ENCODE measurements at regions not wholly inside any gene's neighbourhood (a gene's known extent, or its start where the extent isn't known, plus 50 kb on each side); places are given as distances from the start of the nearest gene placed in this dataset.

GRCh38 chr1:239725933-239726332, 339.6 kb downstream of the CHRM3 start:
- TF ChIP-seq CTCF (IDR thresholded peaks at IDR 0.05; ENCODE audit: insufficient read depth, low read length, poor library complexity, severe bottlenecking) = no peak
- TF ChIP-seq EZH2phosphoT487 (conservative IDR thresholded peaks at IDR 0.05; ENCODE audit: low read length) = no peak
- H2AFZ ChIP-seq (ENCODE audit: low read depth, low read length, severe bottlenecking) = no peak overlapping the region
- no peak overlapping the region for H3K9ac ChIP-seq (ENCODE audit: low read length)
- H3K4me3 ChIP-seq (ENCODE audit: insufficient read depth, low read length, poor library complexity, severe bottlenecking) = no peak overlapping the region
- H3K9me2 ChIP-seq (replicated peaks; ENCODE audit: insufficient read depth, low read length) = no peaks in the 10 kb centered on the region
- H4K20me1 ChIP-seq (ENCODE audit: low read depth, low read length) = no peaks in the 10 kb centered on the region
- H3K4me2 ChIP-seq (ENCODE audit: low read depth, low read length, poor library complexity, severe bottlenecking) = no peak overlapping the region
- H3K27ac ChIP-seq (ENCODE audit: low read depth, low read length) = no peak overlapping the region
- H3K9me3 ChIP-seq (ENCODE audit: insufficient read depth, low read length) = no peaks in the 10 kb centered on the region
- no peaks in the 10 kb centered on the region for H3K36me3 ChIP-seq (ENCODE audit: low read length)
- no peaks in the 10 kb centered on the region for H3K27me3 ChIP-seq (ENCODE audit: low read length)
- H3F3A ChIP-seq (ENCODE audit: insufficient read depth) = no peaks in the 10 kb centered on the region
- no peaks in the 10 kb centered on the region for H3K79me2 ChIP-seq (ENCODE audit: insufficient read depth, low read length)

- Histone ChIP-seq H3F3A (ENCODE audit: insufficient read depth) (no peaks in the 10 kb centered on the region), H3K4me2 (ENCODE audit: low read depth, low read length, poor library complexity, severe bottlenecking) (no peak overlapping the region), H3K4me3 (ENCODE audit: insufficient read depth, low read length, poor library complexity, severe bottlenecking) (no peak overlapping the region), H3K36me3 (ENCODE audit: low read length) (no peaks in the 10 kb centered on the region), H3K27me3 (ENCODE audit: low read length) (no peaks in the 10 kb centered on the region), H3K27ac (ENCODE audit: low read depth, low read length) (no peak overlapping the region), H3K9me2 (replicated peaks; ENCODE audit: insufficient read depth, low read length) (no peaks in the 10 kb centered on the region), H3K79me2 (ENCODE audit: insufficient read depth, low read length) (no peaks in the 10 kb centered on the region), H3K9me3 (ENCODE audit: insufficient read depth, low read length) (no peaks in the 10 kb centered on the region), H4K20me1 (ENCODE audit: low read depth, low read length) (no peaks in the 10 kb centered on the region), H2AFZ (ENCODE audit: low read depth, low read length, severe bottlenecking) (no peak overlapping the region), H3K9ac (ENCODE audit: low read length) (no peak overlapping the region)
- TF ChIP-seq CTCF (IDR thresholded peaks at IDR 0.05; ENCODE audit: insufficient read depth, low read length, poor library complexity, severe bottlenecking) (no peak), EZH2phosphoT487 (conservative IDR thresholded peaks at IDR 0.05; ENCODE audit: low read length) (no peak)
Observed at GRCh38 chr1:239730378-239730777, 344.0 kb downstream of the CHRM3 start.

- H3F3A ChIP-seq (ENCODE audit: insufficient read depth) = no peaks in the 10 kb centered on the region
- TF ChIP-seq EZH2phosphoT487 (conservative IDR thresholded peaks at IDR 0.05; ENCODE audit: low read length) = no peak
- TF ChIP-seq CTCF (IDR thresholded peaks at IDR 0.05; ENCODE audit: insufficient read depth, low read length, poor library complexity, severe bottlenecking) = no peak
- H3K4me2 ChIP-seq (ENCODE audit: low read depth, low read length, poor library complexity, severe bottlenecking) = no peak overlapping the region
- no peaks in the 10 kb centered on the region for H3K9me2 ChIP-seq (replicated peaks; ENCODE audit: insufficient read depth, low read length)
- no peak overlapping the region for H3K27ac ChIP-seq (ENCODE audit: low read depth, low read length)
- H4K20me1 ChIP-seq (ENCODE audit: low read depth, low read length) = no peaks in the 10 kb centered on the region
- no peaks in the 10 kb centered on the region for H3K27me3 ChIP-seq (ENCODE audit: low read length)
- H3K36me3 ChIP-seq (ENCODE audit: low read length) = no peaks in the 10 kb centered on the region
- H3K9me3 ChIP-seq (ENCODE audit: insufficient read depth, low read length) = no peaks in the 10 kb centered on the region
- no peak overlapping the region for H3K9ac ChIP-seq (ENCODE audit: low read length)
- H3K4me3 ChIP-seq (ENCODE audit: insufficient read depth, low read length, poor library complexity, severe bottlenecking) = no peak overlapping the region
- no peaks in the 10 kb centered on the region for H3K79me2 ChIP-seq (ENCODE audit: insufficient read depth, low read length)
- no peak overlapping the region for H2AFZ ChIP-seq (ENCODE audit: low read depth, low read length, severe bottlenecking)
Observed at GRCh38 chr1:239731082-239731748, 344.8 kb downstream of the CHRM3 start.
